Colon (tissue), 2 donors: ENCODE measurements at regions not wholly inside any gene's neighbourhood (a gene's known extent, or its start where the extent isn't known, plus 50 kb on each side); places are given as distances from the start of the nearest gene placed in this dataset.

ENCODE experiments used
- FAIRE-seq: peaks from 2 replicates; lab custom pipeline; 2012; peaks lifted over from hg19 to GRCh38; lab: Jason Lieb, UNC
- donor health status: control.
- donor health status: control.

DNA sequence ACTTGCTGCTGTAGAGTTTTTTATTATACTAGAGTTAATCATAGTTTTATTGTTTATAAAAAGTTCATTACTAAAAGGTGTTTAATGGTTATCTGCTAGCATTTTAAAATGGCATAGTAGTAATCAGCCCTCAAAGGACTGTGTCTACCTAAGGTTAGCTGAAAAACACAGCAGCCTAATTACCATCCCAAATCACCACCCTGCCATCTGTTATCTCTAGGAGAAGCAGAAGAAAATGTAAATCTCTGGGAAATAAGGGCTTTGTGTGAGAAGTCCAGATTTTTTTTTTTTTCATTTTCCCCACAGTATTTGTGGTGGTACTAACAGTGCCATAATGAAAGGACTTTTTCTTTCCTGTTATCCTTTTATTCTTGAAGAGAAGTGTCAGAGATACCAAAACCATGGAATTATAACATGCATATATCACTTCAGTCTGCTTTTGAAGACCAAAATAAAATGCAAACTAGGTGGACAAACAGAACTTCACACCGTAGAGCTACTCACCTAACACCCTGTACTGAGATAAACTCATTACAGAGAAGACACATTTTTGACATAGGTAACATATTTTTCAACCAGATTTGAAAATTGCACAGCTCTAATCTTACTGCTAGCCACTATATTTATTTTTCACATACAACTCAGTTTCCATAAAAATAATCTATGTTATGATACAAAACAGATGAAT, 876.2 kb downstream of the C12orf50 start:
- FAIRE-seq = no peak

- FAIRE-seq = no peak
Observed at GRCh38 chr12:87152075-87152474, 877.1 kb downstream of the C12orf50 start.

GRCh38 chr12:87150969-87151662, 878.1 kb downstream of the C12orf50 start:
- no peak for FAIRE-seq

DNA sequence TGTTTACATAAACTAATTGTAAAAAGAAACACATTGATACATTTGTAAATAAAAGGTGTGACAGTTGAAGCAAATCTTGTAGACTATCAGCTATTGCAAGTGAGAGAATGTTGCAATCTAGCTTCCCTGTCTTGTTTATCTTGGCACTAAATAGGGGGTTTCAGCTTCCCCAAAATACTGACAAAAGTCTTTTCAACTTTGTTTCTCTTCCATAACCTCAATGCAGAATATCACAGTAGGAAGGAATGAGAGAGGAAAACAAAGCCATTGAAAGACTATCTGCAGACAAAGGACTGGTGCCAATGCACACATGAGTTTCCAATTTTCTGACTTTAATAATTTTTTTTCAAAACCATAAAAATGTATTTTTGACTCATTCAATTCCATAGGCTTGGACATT, 886.2 kb upstream of the MGAT4C start:
- FAIRE-seq = no peak

- FAIRE-seq = no peak
Observed at GRCh38 chr12:87141091-87141490, 884.9 kb upstream of the MGAT4C start.

GRCh38 chr12:87140262-87140661, 884.1 kb upstream of the MGAT4C start:
- FAIRE-seq = no peak

DNA sequence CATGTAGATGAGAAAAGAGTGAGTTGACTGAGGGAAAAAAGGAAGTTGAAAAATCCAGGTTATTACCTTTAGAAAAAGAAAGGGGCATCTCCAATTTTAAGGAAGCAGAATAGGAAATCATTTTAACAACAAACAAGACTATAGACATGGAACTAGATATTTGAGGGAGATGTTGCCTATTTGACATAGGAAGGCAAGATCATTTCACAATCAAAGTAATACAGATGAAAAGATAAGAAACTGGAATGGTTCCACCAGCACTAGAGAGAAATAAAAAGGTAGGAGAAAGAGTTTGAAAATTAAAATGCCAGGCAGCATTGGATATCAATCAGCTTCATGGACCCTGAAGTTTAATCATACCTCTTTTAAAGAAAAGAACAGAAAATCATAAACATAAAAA, 881.0 kb upstream of the MGAT4C start:
- no peak for FAIRE-seq

GRCh38 chr12:87136330-87136976, 880.3 kb upstream of the MGAT4C start:
- no peak for FAIRE-seq

DNA sequence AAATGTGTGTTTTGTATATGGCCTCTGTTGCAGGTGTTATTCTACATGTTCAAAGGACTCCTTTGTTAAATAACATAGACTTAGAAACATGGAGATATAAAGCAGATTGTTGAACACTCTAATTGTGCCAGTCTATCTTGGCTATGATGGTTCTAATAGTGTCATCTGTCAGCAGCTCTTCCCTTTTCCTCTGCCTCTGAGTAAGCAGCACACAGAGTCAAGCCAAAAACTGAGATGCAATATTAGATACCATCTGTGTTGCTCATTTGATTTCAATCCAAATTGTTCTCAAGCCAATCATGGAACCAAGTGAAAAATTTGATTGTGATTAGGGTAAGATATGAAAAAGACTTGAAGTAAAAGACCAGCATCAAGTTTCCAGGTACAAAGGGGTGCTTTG, 871.1 kb upstream of the MGAT4C start:
- FAIRE-seq = no peak

DNA sequence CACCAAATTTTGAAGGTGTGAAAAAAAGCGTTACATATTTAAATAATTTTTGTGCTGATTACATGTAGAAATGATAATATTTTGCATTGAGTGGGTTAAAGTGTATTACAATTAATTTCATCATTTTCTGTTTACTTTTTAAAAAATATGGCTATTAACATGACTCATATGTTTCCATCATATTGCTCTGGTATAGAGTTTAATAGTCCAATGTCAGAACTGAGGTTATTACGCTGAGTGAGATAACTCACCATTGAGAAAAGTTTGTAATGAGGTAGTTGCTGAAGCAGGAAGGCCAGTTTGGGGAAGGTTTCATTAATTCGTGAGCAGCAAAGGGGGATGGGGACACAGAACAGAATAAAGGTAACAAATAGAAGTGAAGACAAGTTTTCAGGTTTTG, 865.7 kb upstream of the MGAT4C start:
- FAIRE-seq = no peak

DNA sequence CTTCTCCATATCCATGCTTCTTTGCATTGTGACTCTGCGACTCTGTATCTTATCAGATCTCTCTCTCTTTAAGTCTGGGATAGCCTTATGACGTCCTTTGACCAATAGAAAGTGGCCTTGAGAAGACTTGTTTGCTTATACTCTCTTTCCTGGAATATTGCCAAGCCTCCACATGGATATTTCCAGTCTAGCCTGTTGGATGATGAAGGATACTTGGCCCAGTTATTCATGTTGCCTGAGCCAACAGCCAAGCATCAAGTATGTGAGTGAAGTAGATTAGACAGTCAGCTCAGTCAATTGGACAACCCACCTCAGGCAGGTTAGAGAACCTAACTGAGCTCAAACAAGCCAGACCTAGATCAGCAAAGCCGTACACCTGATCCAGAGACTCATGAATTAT, 864.2 kb upstream of the MGAT4C start:
- FAIRE-seq = no peak

GRCh38 chr12:87119713-87120112, 863.5 kb upstream of the MGAT4C start:
- no peak for FAIRE-seq

- no peak for FAIRE-seq
Observed at GRCh38 chr12:87117526-87117925, 861.3 kb upstream of the MGAT4C start.

DNA sequence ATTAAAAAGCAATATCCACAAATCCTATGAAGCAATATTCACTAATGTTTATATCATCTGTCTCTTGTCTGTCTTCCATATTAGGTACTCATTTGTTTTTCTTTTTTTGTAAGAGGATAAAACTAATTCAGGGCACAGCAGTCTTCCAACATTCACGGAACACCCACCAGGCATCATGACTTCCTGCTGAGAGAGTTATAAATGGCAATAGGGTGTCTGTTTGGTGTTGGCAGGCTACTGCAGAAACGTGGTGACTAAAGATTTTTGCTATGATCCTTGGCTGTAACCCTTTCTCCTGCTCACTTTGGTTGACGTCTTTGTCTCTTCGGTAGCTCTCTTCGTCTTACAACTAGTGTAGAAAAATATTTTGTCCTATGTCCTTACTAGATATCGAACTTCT, 860.6 kb upstream of the MGAT4C start:
- no peak for FAIRE-seq

GRCh38 chr12:87112571-87113345, 856.6 kb upstream of the MGAT4C start:
- FAIRE-seq = no peak

DNA sequence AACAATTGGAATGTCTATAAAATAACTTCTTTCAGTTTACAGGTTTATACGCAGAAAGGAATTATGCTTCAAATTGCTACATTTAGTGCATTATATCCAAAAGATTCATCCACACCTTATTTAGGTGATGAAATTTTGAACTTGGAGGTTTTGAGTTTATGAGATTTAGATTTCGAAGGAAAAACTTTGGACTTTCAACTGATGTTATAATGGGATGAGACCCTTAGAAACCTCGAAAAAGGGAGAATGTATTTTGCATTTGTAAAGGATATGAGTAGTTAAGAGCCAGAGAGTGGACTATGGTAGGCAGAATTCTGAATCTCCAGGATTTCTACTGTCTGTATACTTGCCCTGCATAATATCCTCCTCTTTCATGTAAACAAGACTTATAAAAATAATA, 851.6 kb upstream of the MGAT4C start:
- FAIRE-seq = no peak

DNA sequence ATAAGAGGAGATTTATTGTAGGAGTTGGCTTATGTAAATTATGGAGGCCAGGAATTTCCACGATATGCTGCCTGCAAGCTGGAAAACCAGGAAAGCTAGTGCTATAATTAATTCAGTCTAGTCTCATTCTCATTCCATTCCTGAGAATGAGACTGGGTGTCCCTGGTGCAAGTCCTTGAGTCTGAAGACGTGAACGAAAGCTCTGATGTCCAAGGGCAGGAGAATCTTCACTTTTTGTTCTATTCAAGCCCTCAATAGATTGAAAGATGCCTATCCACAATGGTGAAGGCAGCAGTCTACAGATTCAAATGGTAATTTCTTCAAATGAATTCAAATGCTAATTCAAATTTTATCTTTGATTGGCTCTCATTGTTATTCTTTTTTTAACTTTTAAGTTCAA, 851.1 kb upstream of the MGAT4C start:
- no peak for FAIRE-seq

GRCh38 chr12:87096082-87096585, 839.9 kb upstream of the MGAT4C start:
- FAIRE-seq = no peak

DNA sequence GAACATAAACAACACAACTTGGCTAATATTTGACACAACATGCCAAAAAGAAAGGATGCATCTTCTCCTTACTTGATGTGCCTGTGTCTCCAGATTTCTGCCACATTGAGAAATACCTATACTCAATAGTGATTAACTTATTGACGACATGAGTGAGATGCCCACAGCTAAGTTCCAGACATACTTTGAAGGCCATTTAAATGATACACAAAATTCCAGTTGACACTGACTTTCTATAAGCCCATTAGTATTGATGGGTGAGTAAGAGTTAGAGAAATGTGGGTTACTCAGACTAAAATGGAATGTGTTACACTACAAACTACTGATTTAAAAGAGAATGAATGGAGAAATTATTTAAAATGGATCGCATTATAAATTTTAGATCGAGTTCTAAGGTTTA, 838.2 kb upstream of the MGAT4C start:
- FAIRE-seq = no peak

DNA sequence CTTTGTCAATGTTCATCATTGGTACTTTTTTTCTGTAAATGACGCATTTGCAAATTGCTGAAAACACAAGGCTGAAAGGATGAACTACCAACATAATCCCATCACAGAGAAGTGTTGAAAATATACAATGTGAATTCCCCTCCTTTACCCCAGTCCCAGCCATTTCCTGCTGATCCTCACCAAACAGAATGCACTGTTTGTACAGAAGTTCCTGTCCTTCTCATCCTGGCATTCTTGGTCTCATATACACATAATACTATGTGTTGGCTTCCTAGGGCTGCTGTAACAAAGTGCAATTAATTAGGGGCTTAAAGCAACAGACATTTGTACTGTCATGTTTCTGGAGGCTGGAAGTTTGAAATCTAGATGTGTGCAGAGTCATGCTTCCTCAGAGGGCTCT, 836.2 kb upstream of the MGAT4C start:
- FAIRE-seq = no peak

- no peak for FAIRE-seq
Observed at GRCh38 chr12:87086118-87086891, 830.1 kb upstream of the MGAT4C start.

GRCh38 chr12:87085286-87085685, 829.1 kb upstream of the MGAT4C start:
- no peak for FAIRE-seq
